ENCODE measurements at regions not wholly inside any gene's neighbourhood (a gene's known extent, or its start where the extent isn't known, plus 50 kb on each side); places are given as distances from the start of the nearest gene placed in this dataset.

- TF ChIP-seq CHD7 (IDR thresholded peaks at IDR 0.05; ENCODE audit: insufficient replicate concordance, low read length) (no peak), BCL11A (IDR thresholded peaks at IDR 0.05; ENCODE audit: low read depth in 2 of 2, low read length in 2 of 2) (no peak), CTCF (IDR thresholded peaks at IDR 0.05; ENCODE audit: control extremely low read depth in 1 of 3, insufficient read depth in 1 of 3, low read depth in 1 of 3, low read length in 3 of 3) (no peak), GTF2F1 (IDR thresholded peaks at IDR 0.05; ENCODE audit: borderline replicate concordance, low read depth, low read length) (no peak), HDAC6 (IDR thresholded peaks at IDR 0.05; ENCODE audit: low read depth, low read length) (no peak), BACH1 (IDR thresholded peaks at IDR 0.05; ENCODE audit: low read length) (no peak), ASH2L (IDR thresholded peaks at IDR 0.05; ENCODE audit: low read length) (no peak), RFX5 (IDR thresholded peaks at IDR 0.05; ENCODE audit: borderline replicate concordance, low read depth, low read length) (no peak), SP1 (IDR thresholded peaks at IDR 0.05; ENCODE audit: low read depth, low read length) (no peak), KDM4A (IDR thresholded peaks at IDR 0.05; ENCODE audit: low read depth, low read length, severe bottlenecking) (no peak)
Measured at GRCh38 chr12:83214185-83214584, 527.5 kb downstream of the TMTC2 start (continued).

Measured in H1 (cell line).